Brain microvascular endothelial cell (primary cell): ENCODE measurements at regions not wholly inside any gene's neighbourhood (a gene's known extent, or its start where the extent isn't known, plus 50 kb on each side); places are given as distances from the start of the nearest gene placed in this dataset.

Experiments used
- DNase-seq: peaks from one replicate; pipeline ENCODE4 v3.0.0-alpha.2; 2020
- H3K27ac ChIP-seq: fragments of 250-450 bp; sonication (Bioruptor Pico); 2 replicates; pipeline ENCODE4 v1.5.1; 2020; ENCODE audit warnings: mild to moderate bottlenecking, moderate library complexity
- H3K27me3 ChIP-seq: fragments of 250-450 bp; sonication (Bioruptor Pico); replicated peaks from 2 replicates; pipeline ENCODE4 v1.5.1; 2020; ENCODE audit warnings: mild to moderate bottlenecking
- H3K36me3 ChIP-seq: fragments of 250-450 bp; sonication (Bioruptor Pico); replicated peaks from 2 replicates; pipeline ENCODE4 v1.5.1; 2020; ENCODE audit warnings: mild to moderate bottlenecking
- H3K4me3 ChIP-seq: 2 replicates; pipeline ENCODE4 v1.5.1; 2011; ENCODE audit warnings: low read depth, mild to moderate bottlenecking, control low read depth, low read length, moderate library complexity
- in situ Hi-C: cut with HindIII; loops from 2 replicates; pipeline ENCODE4 v1.10.0; 2017; ENCODE audit warnings: low sequenced_read_pairs, low pct_ligation_motif_present
- TF ChIP-seq, protein P1 (sequence below): IDR thresholded peaks from 2 replicates; pipeline ENCODE4 v1.5.1; 2011; ENCODE audit warnings: low read depth, mild to moderate bottlenecking, moderate library complexity, low read length, control low read depth, inconsistent platforms; ENCODE audit errors: missing control alignments

DNA sequence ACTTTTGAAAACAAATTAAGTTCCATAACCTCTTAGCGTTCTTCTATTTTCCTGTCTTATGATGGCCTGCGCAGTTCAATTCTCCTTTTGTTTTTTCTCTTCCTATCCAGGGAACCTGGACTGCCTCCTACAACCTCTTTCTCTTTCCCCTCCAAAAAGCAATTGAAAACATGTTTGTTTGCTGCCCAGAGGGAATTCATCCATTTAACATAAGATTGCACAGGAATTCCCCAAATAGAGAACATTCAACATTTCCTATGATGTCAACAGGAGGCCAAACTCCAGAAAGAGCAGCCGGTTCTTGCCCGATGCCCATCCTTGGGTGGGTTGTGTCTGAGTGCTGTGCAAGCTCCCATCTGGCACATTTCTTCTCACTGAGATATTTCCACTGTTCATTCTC is 94.2 kb upstream of the NRP1 start:
- Histone ChIP-seq H3K27ac (no peak overlapping the region), H3K36me3 (no peaks in the 10 kb centered on the region)

GRCh38 chr10:33423154-33423529 is 88.7 kb upstream of the NRP1 start:
- no peak overlapping the region for H3K27ac ChIP-seq
- no peak overlapping the region for H3K4me3 ChIP-seq
- no peak for DNase-seq
- in situ Hi-C loops = no loop called here
- H3K27me3 ChIP-seq = no peaks in the 10 kb centered on the region
- H3K36me3 ChIP-seq = no peaks in the 10 kb centered on the region
- TF ChIP-seq, protein P1, sequence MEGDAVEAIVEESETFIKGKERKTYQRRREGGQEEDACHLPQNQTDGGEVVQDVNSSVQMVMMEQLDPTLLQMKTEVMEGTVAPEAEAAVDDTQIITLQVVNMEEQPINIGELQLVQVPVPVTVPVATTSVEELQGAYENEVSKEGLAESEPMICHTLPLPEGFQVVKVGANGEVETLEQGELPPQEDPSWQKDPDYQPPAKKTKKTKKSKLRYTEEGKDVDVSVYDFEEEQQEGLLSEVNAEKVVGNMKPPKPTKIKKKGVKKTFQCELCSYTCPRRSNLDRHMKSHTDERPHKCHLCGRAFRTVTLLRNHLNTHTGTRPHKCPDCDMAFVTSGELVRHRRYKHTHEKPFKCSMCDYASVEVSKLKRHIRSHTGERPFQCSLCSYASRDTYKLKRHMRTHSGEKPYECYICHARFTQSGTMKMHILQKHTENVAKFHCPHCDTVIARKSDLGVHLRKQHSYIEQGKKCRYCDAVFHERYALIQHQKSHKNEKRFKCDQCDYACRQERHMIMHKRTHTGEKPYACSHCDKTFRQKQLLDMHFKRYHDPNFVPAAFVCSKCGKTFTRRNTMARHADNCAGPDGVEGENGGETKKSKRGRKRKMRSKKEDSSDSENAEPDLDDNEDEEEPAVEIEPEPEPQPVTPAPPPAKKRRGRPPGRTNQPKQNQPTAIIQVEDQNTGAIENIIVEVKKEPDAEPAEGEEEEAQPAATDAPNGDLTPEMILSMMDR = no peak

More for the DNA sequence above, 94.2 kb upstream of the NRP1 start:
- in situ Hi-C loops = no loop called here
- Histone ChIP-seq H3K27me3 (no peaks in the 10 kb centered on the region), H3K4me3 (no peak overlapping the region)
- DNase-seq = no peak
- TF ChIP-seq, protein P1 = no peak

DNA sequence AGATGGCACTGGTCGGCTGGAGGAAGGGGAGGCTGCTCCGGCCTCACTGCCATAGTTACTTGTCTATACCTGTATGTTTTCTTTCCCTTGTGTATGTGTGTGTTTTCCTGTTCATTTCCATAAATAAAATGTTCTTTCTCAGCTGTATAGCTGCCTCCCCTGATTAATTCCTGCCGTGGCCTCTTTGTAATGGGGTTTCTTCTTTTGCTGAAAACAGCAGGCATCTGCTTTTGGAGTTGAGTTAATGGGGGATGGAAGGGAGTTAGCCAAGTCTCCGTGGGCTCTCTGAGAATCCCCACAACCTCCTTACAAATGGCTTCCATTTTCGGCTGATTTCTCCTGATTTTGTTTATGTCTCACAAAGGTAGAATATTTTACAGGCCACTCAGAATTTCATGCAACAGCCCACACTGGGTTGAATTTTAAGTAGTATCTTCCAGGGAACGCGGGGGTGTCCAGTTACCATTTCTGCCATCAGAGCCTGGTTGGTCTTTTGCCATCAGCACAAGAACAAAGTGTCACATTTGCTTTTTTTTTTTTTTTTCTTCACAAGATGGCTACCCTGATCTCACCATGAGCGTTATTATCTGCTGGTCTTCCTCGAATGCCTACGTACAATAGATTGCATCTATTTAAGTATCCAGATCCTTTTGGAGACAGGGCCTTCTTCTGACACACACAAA is 88.1 kb upstream of the NRP1 start:
- Histone ChIP-seq H3K36me3 (no peaks in the 10 kb centered on the region), H3K27me3 (no peaks in the 10 kb centered on the region), H3K27ac (no peak overlapping the region), H3K4me3 (no peak overlapping the region)
- TF ChIP-seq, protein P1 = no peak
- no peak for DNase-seq
- in situ Hi-C loops = no loop called here

DNA sequence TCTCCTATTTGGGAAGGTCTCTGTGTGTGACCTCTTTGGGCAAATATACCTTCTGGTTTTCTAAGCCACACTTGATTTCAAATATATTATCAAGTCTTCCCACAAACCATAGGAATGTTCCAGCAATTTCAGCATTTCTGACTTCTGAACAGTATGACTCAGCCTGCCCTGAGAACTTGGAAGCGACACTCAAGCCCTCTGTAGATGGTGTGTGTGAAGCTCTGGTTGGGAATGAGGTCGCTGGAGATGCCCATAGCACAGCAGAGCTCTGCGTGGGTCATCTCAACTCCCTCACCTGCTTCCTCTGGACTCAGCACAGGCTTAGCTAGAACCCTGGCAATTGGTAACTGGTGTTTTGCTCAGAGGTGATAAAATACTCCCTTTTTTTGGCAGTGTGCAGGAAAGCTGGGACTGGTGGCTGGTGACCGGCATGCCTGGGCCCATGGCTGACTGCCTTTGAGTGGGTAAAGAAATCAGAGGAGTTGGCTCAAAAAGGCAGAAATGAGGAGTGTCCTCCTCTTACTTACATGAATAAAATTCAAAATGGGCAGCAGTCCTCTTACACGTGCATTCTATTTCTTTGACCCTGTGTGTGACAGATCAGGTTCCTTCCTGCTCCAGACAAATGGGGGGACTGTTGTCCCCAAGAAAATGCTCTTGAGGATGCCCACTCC is 87.5 kb upstream of the NRP1 start:
- TF ChIP-seq, protein P1 = no peak
- peak; percentile 90 for DNase-seq
- Histone ChIP-seq H3K27ac (no peak overlapping the region), H3K4me3 (no peak overlapping the region), H3K36me3 (no peaks in the 10 kb centered on the region), H3K27me3 (no peaks in the 10 kb centered on the region)
- in situ Hi-C loops = no loop called here

GRCh38 chr10:33419311-33419710 is 84.8 kb upstream of the NRP1 start:
- TF ChIP-seq, protein P1 = no peak

More at GRCh38 chr10:33419311-33419710, 84.8 kb upstream of the NRP1 start:
- no peak overlapping the region for H3K27ac ChIP-seq
- no peaks in the 10 kb centered on the region for H3K36me3 ChIP-seq
- H3K27me3 ChIP-seq = no peaks in the 10 kb centered on the region
- in situ Hi-C loops = no loop called here
- DNase-seq = no peak
- H3K4me3 ChIP-seq = no peak overlapping the region
